DMS153 treated with DMSO at 0.1 percent for 48 hours (cell line): ENCODE measurements at regions not wholly inside any gene's neighbourhood (a gene's known extent, or its start where the extent isn't known, plus 50 kb on each side); places are given as distances from the start of the nearest gene placed in this dataset.

Source experiments
- DNase-seq: peaks from one replicate; lab custom pipeline; 2025; ENCODE audit not compliant: unreplicated experiment; lab: John Stamatoyannopoulos, UW

DNA sequence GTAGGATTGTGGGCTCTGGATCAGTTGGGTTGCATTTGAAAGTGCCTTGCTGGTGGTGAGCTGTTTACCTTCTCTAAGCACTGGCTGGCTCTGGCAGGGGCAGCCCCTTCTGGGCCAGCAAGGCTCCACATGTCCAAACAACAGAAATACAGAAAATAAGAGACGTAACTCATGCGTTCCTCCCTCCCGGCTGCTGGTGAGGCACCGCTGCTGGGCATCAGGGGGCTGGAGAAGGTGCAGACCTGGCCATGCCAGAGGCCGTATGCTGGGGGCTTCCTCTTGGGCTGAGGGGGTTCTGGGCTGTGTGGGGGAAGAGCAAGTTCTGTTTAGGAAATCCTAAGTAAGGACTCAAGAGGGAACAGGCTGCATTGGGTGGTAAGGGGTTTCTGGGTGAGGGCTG is 140.6 kb downstream of the URI1 start:
- DNase-seq: no peak

- no peak for DNase-seq
Measured at GRCh38 chr19:30083125-30083681, 141.2 kb downstream of the URI1 start.

DNA sequence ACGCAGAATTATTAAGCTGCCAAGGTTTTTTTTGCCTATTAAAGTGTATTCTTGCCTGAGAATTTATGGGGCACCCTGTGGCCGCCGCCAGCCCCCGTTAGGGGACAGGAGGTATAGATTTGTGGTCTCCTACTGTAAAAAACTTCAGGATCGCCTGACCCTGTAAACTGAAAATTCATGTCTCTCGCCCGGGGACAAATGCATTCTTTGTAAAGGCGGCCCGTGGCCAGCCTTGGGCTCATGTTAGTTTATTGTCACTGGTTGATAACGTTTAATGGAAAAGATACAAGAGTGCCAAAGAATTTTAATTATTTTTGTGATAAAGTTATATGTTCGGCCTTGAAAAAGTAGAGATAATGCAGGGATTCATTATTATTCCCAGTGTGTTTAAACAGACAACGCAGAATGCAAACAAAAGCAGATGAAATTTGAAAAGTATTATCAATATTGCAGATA is 141.7 kb downstream of the URI1 start:
- DNase-seq: no peak

GRCh38 chr19:30084390-30084819 is 142.4 kb downstream of the URI1 start:
- DNase-seq: no peak

- DNase-seq: no peak
Measured at GRCh38 chr19:30085394-30085793, 143.4 kb downstream of the URI1 start.

DNA sequence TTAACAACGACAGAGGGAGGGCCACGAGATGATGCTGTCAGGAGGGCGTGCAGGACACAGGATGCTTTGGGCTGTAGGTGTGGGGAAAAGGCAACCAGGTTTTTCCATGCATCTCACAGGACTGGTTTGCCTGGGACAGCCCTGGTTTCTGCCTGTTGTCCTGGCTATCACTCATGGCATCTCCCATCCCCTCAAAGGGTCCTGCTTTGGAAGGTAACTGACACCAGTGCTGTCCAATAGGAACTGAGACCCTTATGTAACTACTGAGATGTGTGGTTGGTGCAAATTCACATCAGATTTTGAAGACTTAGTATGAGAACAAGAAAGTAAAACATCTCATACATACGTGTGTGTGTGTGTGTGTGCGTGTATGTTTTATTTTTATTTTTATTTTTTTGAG is 144.2 kb downstream of the URI1 start:
- no peak for DNase-seq

DNA sequence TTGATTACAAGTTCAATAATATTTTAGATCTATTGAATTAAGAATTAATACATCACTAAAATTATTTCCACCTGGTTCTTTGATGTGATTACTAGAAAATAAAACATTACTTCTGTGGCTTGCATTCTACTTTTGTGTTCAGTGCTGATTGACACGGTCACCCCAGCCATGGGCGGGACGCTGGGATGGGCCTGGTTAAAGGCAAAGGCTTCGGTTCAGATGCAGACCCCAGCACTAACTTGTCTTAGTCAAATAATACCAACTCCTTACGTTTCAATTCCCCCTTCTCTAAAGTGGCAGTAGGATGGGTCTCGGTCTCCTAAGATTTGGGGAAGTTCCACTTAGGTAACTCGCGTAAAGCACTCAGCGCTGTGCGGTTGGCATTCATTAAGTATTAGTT is 144.9 kb downstream of the URI1 start:
- DNase-seq: no peak

- no peak for DNase-seq
Measured at GRCh38 chr19:30087381-30088138, 145.5 kb downstream of the URI1 start.

GRCh38 chr19:30088567-30088966 is 146.5 kb downstream of the URI1 start:
- no peak for DNase-seq

DNA sequence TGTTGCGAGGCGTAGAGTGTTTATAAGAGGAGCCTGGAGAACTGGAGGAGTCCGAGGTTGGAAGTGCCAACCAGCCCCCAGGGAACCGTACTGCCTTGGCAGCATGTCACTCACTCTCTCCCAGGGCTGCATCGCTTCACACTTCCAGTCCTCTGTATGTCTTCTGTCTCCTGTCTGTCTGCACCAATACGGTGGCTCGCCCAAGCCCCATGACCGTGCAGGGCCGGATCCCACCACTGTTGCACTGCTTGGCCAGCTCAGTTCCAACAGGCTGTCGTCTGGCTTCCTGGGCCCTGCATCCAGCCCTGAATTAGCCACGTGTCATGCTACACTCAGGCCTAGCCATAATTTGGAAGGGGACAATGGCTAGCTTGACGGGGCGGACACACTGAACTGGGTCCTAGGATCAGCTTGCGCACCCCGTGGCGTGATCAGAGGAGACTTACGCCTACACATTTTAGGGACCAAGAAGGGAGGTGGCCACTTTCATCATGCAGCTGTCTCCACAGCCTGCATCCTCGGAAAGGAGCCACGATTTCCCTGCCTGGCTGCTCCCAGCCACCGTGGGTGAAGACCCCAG is 147.1 kb downstream of the URI1 start:
- DNase-seq: no peak

DNA sequence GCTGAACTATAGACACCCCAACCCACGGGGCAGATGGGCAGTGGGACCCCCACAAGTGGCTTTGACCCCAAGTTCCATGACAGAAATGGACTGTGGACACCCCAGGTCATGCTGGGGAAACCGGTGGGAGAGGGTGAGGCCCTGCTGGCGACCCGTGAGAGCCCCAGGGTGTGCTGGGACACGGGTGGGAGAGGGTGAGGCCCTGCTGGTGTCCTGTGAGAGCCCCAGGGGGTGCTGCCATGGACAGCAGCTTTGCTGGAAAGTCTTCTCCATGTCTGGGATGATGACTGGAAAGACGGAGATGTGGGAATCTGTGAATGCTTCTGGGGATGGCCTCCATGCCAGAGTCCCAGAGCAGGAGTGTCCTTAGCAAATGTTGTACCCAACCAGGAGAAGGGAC is 148.4 kb downstream of the URI1 start:
- no peak for DNase-seq

DNA sequence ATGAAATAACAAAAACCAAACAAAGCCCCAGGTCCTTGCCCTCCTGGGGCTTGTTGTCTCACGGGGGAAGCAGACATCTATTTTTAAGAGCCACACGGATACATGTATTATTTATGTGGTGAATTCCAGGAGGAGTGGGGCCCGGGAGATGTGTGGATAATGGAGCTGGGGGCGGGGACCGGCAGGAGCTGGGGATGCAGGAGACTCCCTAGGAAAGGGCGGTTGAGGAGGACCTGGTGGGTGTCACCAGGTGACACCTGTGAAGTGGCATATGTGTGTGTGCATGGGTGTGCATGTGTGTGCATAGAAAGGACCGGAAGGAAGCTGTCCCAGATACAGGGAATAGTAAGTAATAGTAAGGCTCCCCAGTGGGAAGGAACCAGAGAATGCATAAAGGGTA is 148.9 kb downstream of the URI1 start:
- no peak for DNase-seq

DNA sequence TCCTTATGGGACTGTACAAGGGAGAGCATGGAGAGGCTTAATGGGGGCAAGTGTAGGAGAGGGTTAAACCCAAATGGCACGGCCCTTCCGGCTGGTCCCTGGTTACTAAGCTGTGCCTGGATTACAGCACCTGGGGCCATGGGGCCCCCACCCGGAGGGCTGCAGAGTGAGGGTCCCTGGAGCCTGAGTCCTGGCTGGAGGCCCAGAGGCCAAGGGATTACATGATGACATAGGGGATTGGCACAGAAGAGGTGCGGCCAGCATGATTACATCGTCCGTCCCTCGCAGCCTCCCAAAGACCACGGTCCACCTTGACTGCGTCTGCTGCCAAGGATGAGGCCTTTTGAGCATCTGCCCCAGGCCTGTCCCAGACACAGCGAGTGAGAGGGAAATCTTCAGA is 149.4 kb downstream of the URI1 start:
- no peak for DNase-seq

DNA sequence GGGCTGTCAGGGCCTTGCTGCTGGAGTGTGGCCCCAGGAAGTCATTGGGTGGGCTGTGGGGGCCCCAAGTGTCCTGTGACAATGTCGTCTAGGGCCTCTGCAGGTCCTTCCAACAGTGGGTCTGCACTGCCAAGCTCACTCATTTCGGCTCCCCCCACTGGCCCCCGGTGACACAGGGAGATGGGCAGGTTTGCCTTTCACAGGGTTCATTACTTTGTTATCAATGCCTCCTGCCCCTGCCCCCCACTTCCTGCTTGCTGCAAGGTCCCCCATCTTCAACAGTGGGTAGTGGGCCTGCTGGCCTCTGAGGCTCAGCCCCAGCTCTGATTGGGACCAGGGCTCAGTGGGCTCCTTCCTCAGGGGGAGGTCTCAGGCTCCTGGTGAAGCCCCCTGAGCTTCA is 149.8 kb downstream of the URI1 start:
- no peak for DNase-seq

GRCh38 chr19:30092721-30093569 is 150.9 kb downstream of the URI1 start:
- DNase-seq: no peak

DNA sequence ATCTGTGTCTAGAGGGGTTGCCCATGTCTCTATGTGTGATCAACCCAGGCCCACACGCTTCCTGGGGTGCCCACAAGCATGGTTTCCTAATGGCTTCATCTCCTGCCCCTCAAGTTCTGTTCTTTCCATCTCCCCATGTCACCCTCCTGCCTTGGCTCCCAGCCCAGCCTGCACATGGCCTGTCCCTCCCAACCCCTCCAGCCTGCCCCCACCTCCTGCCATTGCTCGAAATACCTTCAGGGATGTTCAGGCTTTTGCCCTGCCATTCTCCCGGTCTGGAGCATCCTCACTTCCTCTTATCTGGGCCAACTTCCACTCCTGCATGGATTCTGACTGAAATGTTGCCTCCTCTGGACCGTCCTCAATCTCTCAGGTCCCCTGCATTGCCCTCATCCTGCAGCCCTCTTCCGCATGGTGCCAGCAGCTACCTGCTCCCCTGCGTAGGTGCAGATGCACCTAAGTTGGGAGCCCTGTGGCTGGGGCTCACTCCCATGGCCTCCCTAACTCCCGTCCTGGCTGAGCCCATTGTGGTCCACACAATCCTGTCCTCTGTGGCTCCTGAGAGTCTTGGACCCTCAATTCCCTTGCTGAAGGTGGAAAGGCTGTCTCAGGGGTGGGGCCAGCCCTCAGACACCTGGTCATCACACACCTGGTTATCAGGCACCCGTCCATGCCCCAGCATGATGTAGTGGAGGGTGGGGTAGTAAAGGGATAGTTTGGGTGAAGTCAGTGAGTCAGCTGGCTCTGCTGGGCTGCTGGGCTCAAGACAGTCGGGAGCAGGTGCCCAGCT is 152.1 kb downstream of the URI1 start:
- DNase-seq: no peak

DNA sequence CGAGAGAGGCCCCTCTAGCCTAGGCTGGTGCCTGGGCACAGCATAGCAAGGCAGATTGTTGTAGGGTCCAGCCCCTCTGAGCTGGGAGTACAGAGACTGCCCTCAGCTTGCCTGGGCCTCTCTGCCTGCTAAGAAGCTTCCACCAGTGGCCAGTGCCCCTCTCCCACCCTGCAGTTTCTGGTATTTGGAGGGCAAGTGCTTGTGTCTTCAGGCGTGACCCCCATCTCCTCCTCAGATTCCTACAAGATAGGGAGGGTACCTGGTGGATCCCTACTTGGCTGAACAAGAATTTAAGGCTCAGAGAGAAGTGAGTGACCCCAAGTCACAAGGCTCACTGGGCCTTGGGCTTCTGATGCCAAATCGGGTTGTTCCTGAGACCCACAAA is 152.7 kb downstream of the URI1 start:
- no peak for DNase-seq

GRCh38 chr19:30095171-30095570 is 153.1 kb downstream of the URI1 start:
- no peak for DNase-seq

- DNase-seq: no peak
Measured at GRCh38 chr19:30096596-30097370, 154.7 kb downstream of the URI1 start.

DNA sequence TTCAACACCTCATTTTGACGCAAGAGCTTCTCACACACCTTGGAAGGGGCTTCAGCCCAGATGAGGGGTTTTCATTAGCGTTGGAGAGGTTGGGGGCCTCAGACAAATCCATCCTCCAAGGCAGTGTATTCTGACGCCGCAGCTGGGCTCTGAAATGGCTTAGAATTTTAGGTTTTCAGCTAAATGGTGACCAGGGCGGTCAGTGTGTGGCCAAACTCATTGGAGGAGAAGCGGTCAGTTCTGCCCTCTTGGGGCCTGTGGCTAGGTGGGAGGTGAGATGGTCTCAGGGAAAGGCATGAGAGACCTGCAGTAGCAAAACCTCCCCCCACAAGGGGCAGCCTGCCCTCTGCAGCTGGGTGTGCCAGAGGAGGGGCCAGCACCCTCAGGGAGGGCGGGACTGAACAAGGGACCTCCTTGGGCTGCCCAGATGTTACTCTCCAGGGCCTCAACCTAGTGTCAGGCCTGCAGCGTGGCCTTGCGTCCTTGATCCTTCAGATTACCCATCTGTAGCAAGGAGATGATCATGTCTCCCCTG is 155.8 kb downstream of the URI1 start:
- no peak for DNase-seq
